Activated CD8-positive, alpha-beta memory T cell treated with anti-CD3 and anti-CD28 coated beads, Interleukin-2, amount 50 U/mL, for 24 hours (primary cell): ENCODE measurements at regions not wholly inside any gene's neighbourhood (a gene's known extent, or its start where the extent isn't known, plus 50 kb on each side); places are given as distances from the start of the nearest gene placed in this dataset.

Experiments used
- DNase-seq: peaks from one replicate; pipeline ENCODE4 v3.0.0-alpha.2; 2020; ENCODE audit errors: extremely low read depth

DNA sequence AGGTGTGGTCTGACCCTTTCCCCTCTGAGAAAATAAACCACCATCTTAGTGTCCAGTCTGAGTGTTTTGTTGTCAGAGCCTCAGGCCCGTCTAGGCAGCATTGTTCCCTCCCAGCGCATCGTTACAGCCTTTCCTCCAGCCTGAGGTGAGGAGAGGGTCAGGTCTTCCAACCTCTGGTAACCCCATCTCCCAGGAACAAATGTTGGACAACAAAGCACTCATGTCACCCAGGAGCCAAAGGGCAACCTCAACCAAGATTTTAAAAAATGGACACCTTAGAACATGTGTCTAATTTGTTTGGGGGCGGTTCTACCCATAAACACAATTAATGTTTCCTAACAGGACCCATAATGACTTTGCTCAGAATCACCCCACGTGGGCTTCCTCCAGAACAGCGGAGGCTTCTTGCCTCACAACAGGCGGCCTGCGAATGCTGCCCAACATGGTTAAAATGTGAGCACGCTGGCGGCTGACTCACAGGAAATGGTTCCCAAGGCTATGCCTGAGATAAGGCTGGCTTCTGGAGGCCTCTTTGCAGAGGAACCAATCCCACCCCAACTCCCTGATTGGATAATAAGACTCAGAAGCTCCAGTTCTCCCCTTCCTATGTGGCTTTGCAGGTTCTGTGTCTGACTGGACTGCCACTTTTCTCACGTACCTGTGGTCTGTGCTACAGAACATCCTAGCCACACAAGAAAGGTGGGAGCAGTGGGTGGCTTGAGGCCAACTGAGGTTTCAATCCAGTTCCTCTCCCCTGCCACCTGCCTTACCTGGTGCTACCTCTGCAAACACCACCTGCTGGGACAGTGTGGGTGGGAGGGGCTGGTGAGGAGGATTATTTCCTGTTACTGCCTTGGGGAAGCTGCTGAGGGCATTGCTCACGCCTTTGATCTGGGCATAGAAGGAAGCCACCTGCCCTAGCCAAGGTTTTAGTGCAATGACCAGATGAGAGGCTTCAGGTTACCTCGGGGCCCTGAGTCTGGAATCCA is 108.8 kb downstream of the B3GNT2 start:
- peak; percentile 34 for DNase-seq

- DNase-seq: no peak
Observed at GRCh38 chr2:62303788-62304187, 107.9 kb downstream of the B3GNT2 start.

GRCh38 chr2:62302631-62303435 is 106.9 kb downstream of the B3GNT2 start:
- DNase-seq: no peak

DNA sequence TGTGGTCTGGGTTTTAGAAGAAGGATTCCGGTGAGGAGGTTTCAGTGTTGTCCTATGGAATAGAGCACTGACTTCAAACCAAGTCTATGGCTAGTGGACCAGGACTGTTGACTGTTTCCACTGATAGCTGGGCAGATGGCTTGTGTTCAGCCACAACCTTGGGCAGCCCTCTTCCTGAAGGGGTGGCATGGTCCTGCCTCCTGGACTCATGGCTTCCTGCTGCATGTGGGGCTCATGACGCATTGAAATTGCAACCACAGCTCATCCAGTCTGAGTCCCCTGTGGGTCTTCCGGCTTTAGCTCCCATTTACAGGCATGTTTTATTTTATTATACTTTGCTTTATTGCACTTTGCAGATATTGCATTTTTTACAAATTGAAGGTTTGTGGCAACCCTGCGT is 105.0 kb downstream of the B3GNT2 start:
- no peak for DNase-seq

DNA sequence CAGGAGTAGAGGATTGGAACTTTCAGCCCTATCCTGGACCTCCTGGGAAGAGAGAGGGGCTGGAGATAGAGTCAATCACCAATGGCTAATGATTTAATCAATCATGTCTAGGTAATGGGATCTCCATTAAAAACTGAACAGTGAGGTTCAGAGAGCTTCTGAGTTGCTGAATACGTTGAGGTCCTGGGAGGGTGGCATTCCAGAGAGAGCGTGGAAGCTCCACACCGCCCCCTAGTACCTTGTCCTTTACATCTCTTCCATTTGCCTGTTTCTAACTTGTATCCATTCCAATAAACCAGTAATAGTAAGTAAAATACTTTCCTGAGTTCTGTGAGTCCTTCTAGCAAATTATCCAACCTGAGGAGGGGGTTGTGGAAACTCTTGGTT is 101.7 kb downstream of the B3GNT2 start:
- no peak for DNase-seq

DNA sequence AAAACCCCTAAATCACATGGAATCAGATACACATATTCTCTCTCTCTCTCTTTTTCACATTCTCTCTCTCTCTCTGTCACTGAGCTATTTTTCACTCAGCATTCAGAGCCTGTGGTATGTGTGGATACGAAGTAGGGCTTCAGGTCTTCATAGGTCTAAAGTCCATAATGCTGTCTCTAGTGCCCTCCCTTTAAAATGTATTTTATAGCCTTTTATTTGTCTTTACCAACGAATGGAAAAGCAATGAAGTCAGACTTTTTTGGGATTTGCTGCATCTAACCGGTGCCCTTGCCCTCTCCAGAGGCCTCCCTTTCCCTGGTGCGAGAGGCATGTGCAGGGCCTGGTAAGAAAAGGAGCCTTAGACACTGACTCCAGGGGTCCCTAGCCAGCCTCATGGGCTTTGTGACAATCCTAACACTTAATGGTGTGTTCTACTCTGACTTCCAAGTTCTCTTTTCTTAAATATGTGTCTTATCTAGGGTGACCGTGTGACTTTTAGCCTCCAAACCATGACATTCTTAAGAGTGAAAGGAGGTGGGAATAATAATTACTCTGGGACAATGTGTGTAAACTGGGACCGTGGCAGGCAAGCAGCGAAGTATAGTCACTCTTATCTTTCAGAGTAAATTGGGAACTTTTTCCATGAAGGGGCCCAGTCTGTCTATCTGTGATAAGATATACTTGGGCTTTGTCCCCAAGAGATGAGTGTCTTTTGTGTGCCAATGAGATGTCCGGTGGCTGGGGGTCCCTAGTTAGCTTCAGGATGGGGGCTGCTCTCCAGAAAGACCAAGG is 101.1 kb downstream of the B3GNT2 start:
- no peak for DNase-seq

- DNase-seq: no peak
Observed at GRCh38 chr2:62296034-62296831, 100.3 kb downstream of the B3GNT2 start.

DNA sequence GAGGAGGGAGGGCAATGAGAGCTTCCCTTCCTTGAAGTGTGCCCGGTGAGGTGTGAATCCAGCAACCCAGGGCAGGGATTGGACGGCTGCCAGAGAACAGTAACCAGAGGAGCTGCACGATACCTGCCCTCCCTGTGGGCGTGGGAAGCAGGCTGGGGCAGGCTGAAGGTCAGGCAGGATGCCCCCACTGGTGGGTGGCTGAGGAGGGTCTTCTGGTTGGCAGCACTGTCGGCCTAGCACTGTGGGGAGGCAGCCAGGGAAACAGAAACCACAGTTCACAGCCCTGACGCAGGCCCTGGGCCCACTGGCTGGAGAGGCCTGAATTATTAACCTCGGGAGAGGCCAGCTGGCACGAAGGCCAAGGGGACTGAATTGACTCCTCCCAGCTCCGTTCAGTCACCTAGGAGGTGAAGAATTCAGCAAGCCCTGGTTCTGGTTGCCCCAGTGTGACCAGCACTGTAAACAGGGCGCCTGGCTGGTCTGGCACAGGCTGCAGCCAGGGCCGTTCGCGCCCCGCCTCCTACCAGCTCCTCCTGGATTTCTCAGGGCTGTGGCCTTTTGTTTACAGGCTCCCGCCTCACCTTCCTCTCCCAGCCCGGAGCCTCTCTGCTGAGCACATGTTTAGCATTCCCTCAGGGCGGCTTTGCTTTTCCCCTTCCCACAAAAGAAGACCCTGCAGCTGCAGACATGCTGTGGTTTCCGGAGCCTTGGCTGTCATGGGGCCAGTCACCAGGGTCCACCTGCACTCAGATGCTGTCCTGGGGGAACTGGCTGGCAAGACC is 97.8 kb downstream of the B3GNT2 start:
- no peak for DNase-seq

DNA sequence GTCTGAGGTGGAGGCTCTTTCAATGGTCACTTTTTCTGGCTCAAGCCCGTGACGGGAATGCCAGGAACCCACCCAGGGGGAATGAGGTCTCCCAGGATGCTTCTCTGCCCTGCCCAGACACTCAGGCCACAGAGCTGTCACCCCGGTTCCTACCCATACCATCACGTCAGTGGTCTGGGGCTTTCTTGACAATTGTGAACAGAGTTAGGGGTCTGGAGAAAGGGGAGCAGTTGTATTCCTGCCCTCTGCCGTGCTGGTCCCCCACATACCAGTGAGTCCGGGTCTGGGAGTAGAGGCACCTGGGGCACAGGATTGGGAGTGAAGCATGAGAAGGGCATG is 97.2 kb downstream of the B3GNT2 start:
- no peak for DNase-seq

DNA sequence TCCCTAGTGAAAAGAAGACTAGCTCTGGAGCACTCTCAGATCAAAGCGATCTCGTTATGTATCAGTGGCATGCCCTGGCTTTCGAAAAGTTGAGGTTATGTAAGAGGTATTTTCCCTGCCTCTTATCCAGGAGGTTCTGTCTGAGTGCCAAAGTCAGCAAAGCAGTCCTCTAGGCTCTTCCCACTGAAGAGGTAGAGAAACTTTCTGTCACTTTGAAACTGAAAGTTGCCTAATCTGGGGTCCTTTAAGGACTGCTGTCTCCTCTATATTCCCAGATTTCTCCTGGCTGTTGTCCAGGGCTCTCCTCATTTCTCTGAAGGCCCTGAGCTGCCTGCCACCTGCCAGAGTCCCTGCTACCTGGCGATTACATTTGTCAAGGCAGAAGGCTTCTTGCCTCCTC is 96.3 kb downstream of the B3GNT2 start:
- no peak for DNase-seq

DNA sequence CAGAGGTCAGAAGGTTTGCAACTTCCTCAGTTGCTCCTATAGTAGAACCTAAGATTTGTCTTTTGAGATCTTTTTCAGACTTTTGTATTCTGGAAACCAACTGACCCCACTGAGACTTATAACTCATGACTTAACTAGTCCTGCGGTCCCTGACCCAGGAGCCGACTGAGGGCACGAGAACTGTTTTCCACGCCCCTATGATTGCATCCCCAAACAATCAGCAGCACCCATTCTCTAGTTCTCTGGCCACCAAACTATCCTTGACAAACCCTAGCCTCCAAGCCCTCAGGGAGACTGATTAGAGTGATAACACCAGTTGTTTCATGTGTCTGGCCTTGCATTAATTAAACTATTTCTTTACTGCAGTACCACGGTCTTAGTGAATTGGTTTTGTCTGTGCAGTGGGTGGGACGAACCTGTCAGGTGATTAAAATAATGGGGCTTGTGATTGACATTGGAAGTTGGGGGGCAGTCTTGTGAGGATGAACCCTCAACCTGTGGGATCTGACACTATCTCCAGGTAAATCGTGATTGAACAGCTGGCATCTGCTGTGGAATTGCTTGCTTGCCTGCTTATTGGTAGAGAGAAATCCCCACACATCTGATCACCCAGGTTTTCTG is 95.7 kb downstream of the B3GNT2 start:
- DNase-seq: no peak

GRCh38 chr2:62291052-62291451 is 95.1 kb downstream of the B3GNT2 start:
- DNase-seq: no peak

DNA sequence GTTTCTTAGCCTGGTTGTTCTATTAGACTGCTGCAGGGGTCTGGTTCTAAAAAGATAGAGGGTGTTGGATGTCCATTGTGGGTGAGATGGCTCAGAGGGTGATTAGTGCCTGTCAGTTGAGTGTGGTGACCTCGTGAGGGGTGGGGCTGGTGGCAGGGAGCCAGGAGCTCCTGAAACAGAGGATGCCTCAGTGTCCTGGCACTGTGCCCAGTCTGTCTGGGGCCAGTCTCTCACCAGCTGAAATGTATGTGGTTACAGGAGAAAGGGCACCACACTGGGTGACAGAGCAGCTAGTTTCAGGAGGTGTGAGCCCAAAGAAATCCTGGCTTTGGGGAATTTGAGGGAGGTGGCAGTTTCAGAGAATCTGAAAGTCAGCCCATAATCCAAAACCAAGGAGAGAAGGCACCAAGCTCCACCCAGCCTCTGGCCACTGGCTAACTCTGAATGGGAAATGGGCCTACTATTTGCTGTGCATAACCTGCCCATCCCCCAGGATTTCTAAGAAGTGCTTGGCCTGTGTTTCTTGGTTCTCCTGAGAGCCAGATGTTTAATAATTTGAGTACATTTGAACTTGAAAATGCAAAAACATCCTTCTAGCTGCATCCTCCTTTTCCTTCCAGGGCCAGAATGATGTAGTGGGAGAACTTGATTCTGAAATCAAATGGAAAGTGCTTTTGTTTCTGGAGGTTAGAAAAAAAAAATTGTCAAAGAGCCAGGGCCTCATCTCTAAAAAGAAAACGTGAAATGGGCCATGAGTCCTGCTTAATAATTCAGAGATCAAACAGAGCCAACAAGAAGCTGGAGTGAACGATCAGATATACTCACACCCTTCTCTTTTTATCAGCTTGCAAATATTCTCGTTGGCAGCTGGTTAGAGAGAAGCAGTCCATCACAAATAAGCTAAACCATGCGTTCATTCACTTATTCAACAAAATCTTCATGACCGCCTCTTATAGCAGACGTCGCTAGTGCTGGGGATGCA is 92.3 kb downstream of the B3GNT2 start:
- no peak for DNase-seq

DNA sequence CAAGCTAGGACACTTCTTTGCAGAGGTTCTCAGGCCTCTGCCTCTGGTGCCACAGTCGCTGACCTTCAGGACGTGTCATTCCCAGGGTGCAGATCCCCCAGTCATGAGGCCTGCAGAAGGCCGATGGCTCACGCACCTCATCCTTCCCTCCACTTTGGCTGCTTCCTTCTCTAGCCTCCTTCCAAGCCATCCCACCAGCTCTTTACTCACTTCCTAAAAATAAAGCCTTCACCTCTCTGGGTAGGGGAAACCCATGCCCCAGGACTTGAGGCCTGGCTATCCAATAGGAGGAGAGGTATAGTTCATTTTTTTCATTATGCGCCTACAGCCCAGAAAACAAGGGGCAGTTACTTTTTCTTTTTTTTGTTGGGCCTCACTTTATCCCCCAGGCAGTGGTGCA is 91.4 kb downstream of the B3GNT2 start:
- DNase-seq: no peak

DNA sequence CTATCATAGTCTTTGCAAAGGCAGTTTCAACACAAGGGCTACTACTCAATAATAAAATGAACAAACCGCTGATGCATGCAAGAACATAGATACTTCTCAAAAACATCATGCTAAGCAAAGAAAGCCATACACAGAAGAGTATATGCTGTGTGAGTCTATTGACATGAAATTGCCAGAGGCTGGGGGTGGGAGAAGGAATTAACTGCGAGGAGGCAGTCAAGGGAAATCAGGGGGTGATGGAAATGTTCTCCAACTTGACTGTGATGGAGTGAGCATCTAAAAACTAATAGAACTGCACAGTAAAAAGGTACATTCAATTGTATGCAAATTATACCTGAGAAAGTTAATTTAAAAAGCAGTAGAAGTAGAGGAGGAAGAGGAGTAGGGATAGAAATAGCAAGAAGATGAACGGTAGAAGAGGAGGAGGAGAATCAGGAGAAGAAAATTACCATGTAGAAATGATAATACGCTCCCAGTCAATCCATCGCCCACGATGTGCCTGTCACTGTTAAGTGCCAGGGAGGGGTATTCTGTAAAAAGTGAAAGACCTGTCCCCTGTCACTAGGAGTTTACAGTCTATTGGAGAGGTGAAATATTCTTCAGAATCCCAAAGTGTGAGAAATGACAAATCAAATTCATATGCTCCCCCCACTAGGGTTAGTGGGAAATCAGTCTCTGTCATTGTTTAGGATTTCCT is 90.3 kb downstream of the B3GNT2 start:
- DNase-seq: no peak

- no peak for DNase-seq
Observed at GRCh38 chr2:62284980-62285379, 89.1 kb downstream of the B3GNT2 start.

DNA sequence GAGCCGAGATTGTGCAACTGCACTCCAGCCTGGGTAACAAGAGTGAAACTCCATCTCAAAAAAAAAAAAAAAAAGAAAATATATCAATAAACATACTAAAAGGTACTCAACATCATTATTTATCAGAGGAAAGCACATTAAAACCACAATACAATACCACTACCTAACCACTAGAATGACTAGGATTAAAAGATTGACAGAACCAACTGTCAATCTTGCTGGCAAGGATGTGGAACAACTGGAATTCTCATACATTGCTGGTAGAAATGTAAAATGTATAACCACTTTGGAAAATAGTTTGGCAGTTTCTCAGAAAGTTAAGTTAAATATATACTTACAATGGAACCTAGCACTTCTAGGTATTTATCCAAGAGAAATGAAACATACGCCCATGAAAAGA is 88.6 kb downstream of the B3GNT2 start:
- DNase-seq: no peak

- DNase-seq: no peak
Observed at GRCh38 chr2:62283147-62283546, 87.2 kb downstream of the B3GNT2 start.
